NCI-H2196 (cell line): ENCODE measurements at regions not wholly inside any gene's neighbourhood (a gene's known extent, or its start where the extent isn't known, plus 50 kb on each side); places are given as distances from the start of the nearest gene placed in this dataset.
"Not testable (repeated sequence)": the region's sequence is repeated elsewhere in the genome, so short reads cannot be mapped to it uniquely, and the experiment has no call there.

Experiments used
- DNase-seq: peaks from one replicate; lab custom pipeline; 2025; ENCODE audit not compliant: unreplicated experiment; lab: John Stamatoyannopoulos, UW

DNA sequence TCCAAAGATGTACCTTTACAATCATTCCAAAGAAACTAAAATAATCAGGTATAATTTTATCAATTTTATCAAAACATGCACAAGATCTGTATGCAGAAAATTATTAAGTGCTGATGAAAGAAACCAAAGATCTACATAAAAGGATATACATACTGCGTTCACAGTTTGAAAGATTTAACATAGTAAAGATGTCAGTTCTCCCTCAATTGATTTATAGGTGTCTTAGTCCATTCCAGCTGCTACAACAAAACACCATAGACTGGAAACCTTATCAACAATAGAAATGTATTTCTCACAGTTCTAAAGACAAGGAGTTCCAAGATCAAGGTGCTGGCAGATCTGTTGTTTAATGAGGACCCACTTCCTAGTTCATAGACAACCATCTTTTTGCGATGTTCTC, 189.0 kb upstream of the CCDC54 start:
- no peak for DNase-seq

DNA sequence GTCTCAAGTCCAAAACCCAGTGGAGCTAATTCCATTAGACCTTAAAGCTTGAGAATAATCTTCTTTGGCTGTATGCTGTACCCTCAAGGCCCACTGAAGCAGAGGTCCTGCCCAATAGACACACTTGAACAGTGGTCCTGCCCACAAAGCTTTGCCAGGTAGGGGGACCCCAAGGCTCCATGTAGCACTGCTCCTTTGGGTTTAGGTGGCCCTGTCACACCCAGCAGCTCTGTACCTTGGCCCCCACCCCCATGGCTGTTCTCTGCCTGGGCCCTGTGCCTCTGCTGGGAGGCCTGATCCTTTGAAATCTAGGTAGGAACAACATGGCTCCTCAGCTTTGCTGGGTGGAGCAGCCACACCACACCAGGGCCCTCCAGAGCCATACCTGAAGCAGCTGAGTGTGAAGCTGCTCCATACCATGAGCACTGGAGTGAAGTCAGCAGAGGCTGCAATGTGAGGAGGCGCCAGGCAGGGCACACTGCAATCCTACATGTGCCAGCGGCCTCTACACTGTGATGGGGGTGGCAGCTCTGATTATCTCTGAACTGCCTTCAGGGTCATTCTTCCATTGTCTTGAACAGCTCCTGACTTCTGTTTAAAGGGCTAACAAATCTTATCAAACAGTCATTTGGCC, 188.0 kb upstream of the CCDC54 start:
- no peak for DNase-seq

DNA sequence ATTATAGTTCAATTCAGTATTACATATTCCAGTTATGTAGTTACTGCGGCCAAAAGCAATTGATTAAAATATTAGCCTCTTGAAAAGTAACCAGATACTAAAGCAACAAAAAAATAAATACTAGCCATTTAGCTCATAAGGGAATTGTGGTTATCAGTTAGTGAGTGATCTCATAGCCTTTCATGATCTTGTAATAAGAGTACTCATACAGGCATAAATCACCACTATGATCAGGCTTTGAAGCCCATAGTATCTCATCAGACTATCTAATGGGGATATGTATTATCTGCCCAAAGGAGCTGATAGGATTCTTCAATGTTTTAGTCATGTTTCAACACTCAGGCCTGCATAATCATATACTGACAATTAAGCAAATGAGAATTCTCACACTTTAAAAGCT, 184.1 kb upstream of the CCDC54 start:
- DNase-seq: no peak

DNA sequence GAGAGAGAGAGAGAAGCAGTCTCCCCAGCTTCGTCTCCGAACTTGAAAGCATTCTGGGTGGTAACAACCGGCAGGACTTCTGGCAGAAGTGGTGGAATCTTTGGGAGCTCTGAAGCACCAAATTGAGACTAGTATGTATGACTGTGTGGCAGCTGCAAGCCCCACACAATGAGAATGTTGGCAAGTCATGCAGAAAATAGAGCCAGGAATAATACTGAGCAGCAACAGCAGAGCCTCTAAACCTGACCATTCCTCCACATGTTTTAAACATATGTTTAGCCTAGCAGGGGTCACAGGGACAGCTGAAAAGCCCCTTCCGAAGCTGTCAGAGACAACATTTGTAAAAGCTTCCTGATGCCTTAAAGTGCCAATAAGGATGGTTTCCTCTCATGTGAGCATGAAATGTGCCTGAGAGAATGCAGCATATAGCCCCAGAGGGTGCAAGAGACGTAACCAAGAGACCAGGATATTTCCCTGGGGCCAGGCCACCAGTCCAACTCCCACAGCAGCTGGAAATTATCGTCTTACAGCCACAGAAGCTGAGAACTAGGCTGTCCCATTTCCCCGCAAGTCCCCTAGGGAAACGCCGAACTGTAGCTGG, 178.6 kb upstream of the CCDC54 start:
- DNase-seq: no peak

DNA sequence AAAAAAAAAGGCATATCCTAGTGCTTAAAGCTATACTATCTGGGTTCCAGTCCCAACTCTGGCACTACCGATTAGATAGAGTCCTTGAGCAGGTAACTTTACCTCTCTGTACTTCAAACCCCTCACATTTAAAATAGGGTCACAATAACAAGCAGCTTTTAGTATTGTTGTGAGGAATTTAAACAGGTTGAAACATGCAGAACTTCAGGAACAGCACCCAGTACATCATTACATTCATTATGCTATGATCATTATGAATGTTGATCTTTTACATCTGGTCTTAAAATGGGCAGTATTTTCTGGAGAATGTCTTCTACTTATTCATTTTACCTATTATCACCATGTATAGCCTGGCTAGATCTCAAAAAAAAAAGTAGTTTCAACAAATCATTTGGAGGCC, 176.1 kb upstream of the CCDC54 start:
- no peak for DNase-seq

DNA sequence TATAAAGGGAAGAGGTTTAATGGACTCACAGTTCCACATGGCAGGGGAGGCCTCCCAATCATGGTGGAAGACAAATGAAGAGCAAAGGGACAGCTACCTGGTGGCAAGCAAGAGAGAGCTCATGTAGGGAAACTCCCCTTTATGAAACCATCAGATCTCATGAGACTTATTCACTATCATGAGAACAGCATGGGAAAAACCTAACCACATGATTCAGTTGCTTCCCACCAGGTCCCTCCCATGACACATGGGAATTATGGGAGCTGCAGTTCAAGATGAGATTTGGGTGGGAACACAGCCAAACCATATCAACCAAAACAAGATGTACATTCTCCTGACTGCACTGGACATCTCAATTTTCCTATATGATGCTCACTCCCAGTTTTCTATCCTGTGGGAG, 174.4 kb upstream of the CCDC54 start:
- DNase-seq: not testable (repeated sequence)

DNA sequence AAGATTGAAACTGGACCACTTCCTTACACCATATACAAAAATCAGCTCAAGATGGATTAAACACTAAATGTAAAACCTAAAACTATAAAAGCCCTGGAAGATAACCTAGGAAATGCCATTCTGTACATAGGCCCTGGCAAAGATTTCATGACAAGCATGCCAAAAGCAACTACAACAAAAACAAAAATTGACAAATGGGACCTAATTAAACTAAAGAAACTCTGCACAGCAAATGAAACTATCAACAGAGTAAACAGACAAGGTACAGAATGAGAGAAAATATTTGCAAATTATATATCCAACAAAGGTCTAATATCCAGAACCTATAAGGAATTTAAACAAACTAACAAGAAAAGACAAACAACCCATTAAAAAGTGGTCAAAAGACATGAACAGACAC, 173.1 kb upstream of the CCDC54 start:
- no peak for DNase-seq

DNA sequence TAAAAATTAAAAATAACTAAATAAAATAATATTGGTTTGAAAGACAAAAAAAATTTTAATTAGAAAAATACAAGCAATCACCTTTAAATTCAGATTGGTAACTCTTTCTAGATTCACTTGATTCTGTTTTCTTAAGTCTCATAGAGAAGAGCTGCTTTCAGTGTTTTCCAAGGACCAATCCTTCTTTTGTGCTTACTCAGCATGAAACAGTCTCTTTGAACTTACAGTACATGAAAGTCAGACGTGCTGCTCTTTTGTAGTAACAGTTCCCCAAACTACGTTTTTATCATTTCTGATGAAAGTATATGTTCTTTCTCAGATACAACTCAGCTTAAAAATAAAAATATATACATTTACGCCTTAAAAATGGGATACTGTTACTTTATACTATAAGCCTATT, 171.9 kb upstream of the CCDC54 start:
- DNase-seq: no peak

DNA sequence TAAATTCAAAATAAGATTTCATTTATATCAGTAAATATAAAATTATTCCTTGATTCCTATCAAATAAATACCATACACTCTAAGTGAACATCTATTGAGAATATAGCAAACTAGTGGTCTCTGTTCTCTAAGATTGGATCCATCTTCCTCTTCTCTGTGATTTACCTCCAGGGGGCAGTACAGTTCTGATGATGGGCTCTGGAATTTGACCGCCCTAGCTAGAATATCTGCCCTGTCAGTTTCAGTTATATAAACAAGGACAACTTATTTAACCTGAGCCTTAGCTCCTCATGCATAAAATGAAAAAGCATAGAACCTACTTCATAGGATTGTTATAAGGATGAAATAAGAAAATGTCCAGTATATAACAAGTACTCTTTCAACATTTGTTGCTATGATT, 171.1 kb upstream of the CCDC54 start:
- peak; percentile 13 for DNase-seq

DNA sequence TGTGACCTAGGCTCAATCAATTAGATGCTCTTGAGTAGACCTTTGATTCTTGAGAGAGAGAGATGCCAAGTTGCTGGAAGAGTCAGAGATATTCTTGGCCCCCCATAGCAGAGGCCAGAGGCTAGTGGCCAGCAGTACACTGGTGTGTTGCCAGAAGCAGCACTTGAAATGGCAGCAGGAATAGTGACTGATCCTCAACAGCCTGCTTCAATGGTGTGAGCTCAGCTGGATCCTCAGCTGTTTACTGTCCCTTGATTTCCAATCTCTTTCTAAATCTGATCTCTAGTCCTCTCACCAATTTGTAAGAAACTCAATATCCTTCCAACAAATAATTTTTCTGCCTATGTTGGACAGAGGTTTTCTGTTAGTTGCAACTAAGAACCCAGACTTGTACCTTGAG, 170.3 kb upstream of the CCDC54 start:
- DNase-seq: no peak

DNA sequence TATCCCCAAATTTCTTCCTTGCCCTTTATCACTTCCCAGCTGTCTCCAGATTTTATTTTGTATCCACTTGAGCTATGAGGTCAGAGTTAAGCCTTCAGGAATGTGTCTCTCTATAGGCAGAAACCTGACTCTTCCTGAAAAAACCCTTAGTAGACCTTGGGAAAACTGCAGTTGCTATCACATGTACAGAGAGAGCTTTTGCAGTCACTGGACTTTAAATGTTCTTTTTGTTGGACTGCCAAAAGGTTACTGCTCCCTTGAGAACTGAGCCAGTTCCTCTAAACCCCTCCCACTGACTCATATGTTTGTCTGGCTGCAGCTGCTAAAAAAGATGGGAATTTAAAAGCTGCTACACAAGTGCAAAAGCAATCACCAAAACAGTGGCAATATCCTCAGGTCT, 169.1 kb upstream of the CCDC54 start:
- DNase-seq: no peak

DNA sequence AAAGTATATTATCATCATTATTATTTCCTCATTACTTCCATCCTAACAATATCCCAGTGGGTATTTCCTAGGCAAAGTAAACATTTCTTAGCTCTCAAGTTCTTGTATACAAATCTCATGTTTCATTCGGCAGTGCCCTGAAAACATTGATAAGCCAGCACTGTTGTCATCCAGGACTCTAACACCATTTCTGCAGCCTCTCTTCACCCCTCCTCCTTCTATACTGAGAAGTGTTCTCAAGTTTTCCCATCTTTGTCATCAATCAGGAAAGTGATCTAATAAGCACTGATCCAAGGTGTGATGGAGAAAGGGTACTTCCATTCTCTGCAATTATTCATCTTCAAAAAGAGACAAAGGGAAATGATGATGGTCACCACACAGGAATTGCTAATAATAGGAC, 168.4 kb upstream of the CCDC54 start:
- no peak for DNase-seq

DNA sequence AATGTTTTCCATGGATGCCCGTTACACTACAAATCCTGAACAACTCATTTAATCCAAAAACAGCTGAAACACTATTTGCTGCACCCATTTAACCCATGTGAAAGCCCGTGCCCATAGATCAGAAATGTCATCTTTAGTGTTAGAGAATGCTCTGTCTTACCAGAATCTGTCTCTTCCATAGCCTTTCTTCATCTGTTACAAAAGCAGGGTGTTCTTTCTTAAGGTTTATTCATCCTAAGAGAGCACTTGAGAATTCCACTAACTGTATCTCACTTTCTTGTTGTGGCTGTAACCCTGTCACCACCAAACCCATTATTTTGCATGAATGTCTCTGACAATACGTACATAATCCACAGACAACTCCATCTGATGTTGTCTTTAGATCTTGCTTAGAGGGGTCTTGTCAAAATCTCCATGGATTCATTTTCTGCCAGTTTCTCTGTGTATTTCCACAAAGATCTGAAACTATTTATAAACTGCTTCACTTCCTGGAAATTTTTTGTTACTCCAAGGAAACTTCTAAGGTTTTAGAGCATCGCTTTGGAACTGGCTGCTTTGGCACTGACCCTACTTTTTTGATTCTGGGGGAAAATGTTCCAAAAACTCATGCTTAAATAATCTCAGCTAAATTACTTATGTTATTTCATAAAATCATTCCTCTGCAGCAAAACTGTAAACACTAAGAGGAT, 167.8 kb upstream of the CCDC54 start:
- no peak for DNase-seq

DNA sequence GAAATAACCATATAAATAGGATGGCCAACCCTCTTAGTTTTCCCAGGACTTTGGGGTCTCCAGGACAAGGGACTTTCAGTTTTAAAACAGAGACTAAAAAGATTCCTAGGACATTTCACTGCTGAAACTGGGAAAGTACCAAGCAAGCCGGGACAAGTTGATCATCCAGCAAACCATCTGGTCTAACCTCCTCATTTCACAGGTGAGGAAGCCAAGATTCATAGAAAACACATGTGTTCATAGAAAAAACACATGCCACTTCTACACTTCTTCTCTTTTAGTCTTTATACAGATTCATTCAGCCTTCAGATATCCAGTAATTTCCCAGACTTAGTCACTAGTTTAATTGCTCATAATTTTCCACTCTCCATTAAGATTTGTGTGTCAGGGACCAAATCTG, 165.6 kb upstream of the CCDC54 start:
- DNase-seq: no peak

DNA sequence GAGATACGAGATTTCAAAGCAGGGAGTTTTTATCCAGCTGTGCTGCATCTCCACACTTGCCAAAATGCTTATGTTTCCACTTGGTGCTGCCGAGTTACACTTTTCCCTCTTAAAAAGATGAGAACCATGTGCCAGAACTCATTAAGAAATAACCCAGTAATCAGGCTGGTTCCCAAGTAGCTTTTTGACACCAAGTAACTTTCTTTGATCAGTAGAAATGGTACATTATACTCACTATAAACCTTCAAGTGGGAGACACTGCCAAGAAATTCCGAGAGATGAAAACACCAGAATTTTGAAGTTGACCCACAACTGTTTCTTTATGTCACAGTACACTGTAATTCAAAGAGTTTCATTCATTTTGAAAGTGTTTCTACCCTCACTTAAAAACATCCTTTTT, 164.6 kb upstream of the CCDC54 start:
- no peak for DNase-seq

DNA sequence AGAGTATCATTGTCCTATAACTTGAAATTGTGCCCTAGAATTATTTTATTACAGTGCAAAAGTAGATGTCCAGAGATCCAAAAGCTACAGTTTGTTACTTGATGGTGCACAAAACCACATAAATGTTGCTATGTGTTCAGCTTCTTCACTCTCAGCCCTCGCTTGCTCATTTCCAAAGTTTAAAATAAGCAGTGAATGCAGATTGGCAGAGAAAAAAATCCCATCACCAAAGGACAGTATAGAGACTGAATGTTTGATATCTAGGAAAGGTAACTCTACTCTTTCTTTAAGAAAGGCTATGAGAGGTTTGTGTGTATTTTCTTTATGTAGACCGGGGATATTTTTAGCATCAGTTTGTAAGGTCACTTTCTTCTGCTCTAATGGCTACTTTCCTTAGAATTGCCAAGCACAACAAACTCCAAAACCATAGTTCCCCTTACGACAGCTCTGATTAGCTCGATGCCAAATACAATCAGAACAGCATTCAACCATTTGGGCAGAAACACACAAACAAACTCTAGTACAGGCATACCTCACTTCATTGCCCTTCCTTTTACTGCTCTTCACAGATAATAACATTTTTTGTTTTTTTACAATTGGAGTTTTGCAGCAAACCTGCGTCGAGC, 164.1 kb upstream of the CCDC54 start:
- no peak for DNase-seq

DNA sequence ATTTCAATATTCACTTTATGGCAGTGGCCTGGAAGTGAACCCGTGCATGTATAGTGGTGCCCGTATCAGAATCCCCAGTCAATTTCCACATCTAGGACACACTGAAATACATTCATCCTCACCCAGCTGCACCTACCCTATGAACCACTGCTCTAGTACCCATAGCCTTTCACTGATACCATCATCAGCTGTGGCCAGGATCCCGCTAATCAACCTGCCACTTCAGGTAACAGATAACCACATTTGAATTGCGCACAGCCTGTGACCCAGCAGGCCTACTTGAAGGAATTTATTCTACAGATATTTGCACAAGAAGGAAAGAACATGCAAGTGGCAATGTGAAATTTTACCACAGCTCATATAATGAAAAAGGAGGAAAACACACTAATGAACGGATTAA, 161.0 kb upstream of the CCDC54 start:
- no peak for DNase-seq

DNA sequence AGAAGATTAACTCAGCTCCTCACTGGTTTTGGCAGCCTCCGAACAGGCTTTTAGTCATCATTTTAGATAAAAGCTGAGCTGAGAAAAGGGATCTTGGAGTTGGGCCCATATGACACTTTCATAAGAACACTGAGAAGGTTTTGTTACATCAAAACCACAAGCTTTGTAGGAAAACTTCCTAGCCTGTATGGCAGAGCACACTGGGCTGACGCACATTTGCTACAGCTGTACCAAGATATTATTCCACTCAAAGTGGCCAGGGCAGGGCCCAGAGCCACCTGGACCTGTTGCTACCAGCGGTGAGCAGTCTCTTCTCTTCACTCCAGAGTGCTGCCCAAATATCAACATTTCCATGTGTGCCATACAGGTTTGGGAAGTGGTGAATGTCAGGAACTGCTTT, 160.5 kb upstream of the CCDC54 start:
- no peak for DNase-seq

DNA sequence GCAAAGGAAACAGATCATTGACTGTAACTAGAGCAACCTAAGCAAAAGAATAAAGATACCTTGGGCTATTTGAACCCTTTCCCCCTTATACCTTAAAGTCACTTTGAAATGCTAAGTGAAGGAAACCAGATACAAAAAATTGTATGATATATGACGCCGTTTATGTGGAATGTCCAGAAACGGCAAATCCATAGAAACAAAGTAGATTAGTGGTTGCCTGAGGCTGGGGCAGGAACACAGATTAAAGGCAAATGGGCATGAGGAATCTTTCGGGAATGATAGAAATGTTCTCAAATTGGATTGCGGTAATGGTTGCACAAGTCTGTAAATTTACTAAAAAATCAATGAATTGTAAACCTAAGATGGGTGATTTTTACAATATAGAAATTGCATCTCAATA, 160.1 kb upstream of the CCDC54 start:
- no peak for DNase-seq

DNA sequence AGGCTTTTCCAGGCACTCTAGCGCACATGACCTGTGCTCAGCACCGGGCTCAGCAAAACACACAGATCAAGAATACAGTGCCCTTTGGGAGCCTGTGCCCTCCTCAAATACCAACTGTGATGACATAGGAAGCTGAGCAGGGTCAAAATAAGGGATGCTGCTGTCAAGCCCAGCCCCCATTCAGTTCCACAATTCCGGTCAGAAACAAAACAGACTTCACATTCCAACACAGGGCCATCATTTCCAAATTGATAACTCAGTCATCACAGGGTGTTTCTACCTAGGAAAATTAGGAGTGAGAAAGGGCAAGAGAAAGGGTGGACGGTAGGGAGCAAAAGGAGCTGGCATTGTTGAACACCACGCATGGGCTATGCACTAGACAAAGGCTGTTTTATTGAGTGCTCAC, 158.4 kb upstream of the CCDC54 start:
- DNase-seq: no peak

DNA sequence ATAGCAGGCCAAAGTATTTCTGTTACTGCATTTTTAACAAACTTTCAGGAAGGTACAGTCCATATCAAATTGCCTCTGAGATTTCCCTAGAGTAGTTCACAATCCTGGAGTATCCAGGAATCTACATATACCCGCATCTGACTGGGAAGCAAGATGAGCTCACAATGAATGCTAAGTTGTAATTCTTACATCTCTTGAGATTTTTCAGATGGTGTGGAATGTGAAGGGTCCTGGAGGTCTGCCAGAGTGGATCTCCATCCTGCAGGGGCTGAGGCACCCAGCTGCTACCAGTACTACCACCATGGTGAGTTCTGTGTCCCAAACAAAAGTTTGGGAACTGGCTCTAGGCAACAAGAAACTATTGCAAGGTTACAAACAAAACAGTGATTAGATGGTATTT, 156.7 kb upstream of the CCDC54 start:
- no peak for DNase-seq

DNA sequence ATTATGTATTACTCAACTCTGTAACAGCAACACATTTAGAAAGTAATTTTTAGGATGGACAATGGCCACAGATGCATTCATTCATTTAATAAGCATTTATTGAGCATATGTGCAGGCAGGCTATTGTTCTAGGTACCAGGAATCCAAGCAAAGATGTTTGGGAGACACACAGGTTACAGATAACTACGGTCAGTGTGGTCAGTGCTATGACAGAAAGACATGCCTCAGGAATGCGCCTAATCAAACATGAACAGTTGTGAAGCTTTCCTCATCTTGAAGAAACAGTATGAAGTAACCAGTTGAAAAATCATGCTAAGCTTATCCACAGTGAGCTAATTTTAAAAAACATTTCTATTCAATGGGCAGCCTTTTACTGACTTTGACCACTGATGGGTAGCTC, 155.4 kb upstream of the CCDC54 start:
- no peak for DNase-seq
